Fibroblast of skin of back (primary cell): ENCODE measurements at regions not wholly inside any gene's neighbourhood (a gene's known extent, or its start where the extent isn't known, plus 50 kb on each side); places are given as distances from the start of the nearest gene placed in this dataset.

Experiments used
- DNase-seq: peaks from one replicate; pipeline ENCODE4 v3.0.0-alpha.2; 2013

DNA sequence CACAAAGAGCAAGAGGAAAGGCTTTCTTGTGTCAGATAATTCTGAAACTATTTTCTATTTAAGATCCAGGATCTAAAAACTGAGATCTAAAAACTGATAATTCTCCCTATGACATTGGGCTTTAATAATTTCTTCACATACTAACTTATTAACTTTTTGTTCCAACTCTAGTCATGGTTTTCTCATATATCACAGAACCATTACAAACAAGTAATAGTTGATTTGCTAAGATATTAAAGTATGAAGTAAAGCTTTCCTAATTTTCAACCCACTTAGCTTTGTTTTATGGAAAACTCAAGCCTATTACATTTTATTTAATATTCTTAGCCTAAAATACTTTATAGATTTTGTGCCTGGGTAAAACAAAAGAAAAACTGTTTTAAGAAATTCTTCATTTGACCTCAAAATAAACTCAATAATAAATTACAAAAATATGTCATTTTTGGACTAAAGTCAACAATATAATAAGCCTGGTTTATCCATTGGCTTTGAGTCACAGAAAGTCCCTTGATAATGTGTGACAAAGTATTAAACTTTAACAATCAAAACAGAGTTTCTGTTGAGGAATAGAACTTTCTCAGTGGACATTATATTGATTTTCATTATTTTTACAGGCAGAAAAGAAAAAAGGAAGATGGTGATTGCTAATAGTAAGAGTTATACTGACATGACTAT lies 1142.9 kb upstream of the SORCS1 start:
- DNase-seq, result no peak

DNA sequence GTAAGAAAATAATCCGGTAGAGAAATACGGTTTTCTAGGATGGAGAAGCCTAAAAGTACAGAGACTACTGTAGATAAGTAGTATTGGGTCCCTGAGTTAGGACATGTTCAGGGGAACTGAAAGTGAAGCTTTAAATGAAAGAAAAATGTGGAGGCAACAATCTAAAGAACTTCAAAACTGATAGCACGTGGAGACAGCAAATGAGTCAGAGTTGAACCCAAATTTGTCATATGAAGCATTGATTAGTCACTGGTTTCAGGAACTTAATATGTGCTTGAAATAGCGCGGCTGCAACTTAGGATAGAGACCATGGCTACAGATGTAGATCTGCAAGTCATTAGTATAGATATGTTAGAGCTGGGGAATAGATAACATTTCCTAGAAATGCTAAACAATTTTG lies 1138.6 kb upstream of the SORCS1 start:
- DNase-seq, result peak; percentile 7

DNA sequence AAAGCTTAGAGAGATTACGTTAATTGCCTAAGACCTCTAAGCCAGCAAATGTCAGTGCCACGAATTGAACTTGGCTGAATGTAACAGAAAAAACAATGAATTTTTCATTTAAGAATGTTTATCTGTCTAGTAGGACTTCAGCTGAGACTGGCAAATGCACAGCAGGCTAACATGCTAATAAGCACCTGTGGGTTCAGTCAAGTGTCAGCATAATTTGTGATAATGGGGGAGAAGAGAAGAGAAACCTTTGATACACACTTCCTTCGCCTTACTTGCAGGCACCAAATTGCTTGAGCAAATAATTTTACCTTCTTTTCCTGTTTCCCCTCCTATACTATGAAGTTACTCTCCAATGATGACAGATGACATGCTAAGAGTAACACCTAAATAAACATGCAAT lies 1136.5 kb upstream of the SORCS1 start:
- no peak for DNase-seq

DNA sequence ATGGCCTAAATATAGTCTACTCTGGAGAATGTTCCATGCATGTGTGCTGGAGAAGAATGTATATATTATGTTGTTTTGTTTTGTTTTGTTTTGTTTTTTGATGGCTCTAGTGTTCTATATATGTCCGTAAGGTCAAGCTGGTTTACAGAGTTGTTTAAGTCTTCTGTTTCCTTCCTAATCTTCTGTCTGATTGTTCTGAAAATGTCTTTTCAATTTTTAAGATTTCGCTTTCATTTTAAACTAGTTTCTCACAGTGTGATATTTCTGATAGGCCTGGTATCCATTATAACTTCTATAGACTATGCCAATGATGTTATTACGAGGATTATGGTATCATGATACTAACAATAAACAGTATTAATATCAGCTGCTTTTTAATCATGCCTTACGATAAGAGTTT lies 1126.3 kb upstream of the SORCS1 start:
- DNase-seq, result no peak

DNA sequence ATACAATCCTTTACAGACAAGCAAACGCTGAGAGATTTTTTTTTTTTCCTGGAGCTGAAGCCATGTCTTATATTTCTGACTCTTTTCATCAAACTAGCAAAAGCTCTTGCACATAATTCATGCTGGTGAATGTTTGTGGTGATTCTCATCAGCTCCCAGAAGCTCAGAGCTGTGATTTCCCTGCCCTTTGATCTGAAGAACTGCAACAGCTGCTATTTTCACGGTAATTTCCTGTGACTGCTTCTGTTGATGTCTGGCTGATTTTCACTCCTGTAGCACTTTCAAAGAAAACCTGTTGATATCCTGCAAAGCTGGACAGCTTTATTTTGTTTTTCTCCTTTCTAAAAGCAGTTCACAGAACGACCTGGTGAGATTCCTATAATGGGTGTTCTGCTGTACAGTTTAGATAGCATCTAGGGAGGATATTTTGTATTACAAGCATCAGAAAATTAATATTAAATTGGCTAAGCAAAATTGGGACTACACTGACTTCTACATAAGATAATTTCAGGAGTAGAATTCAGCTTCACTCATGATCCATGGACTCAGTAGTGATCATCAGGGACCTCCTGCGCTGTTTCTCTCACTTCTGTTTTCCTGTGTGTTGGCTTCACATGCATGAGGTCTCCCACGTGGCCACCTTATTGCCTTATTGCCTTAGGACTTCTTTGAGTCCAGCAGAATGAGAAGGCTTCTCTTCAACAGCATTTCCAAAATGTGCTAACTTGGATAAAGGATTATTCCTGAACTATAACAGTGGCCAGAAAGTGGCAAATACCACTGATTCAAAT lies 1111.6 kb upstream of the SORCS1 start:
- no peak for DNase-seq

DNA sequence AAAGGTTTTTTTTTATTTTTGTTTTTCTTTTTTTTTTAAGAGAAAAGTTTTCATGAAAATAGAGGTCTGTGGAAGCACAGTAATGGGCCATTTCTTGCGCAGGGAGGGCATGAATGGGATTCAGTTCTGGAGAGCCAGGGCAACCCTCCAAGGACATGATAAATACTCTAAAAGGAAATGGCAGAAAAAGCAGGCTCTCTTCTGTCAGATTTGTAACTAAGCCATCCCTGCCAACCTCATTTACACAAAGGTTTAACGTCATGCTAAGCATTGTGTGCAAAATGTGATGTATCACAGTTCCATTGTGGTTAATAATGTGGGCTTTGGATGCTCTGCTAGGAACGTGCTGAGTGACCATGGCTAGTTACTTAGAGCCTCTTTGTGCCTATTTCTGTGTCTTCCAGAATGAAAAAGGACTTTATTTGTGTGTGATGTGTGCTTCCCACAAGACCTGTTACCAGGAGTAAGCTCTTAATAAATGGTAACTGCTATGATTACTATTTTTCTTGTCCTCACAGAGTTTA lies 1095.9 kb upstream of the SORCS1 start:
- DNase-seq, result no peak

DNA sequence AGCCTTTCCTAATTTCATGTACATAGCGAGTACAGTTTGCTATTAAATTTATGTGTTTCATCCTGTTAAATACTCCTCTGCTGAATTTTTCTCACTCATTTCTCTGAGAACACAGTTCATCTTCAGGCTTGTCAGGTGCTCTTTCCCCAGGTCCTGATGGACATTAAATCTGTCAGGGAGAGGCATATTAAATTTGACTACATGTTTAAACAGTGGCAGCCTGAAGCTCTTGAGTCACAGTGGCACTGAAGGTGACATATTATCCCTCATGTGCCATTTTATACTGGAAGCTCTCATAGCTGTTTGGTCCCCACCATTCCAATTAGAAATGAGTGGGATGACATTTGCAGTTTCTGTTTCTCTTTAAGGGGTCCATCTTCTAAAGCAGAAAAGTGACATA lies 1089.6 kb upstream of the SORCS1 start:
- DNase-seq, result no peak

DNA sequence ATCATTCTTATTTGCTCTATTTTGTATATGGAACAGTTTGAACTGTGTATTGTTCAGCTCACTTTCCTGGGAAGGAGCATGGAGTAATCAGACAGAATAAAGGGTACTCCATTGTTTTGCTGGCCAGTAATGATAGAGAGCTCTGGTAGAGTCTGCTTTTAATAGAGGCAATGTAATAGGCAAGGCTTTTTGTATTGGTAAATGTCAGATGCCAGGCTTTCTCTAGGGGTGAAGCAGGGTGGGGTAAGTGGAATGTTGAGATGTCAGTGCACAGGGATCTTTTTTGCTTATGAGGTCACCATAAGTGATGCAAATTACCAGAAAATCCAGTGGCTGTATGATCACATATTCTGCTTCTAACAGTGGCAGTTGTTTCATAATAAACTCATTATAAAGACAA lies 1088.3 kb upstream of the SORCS1 start:
- no peak for DNase-seq

DNA sequence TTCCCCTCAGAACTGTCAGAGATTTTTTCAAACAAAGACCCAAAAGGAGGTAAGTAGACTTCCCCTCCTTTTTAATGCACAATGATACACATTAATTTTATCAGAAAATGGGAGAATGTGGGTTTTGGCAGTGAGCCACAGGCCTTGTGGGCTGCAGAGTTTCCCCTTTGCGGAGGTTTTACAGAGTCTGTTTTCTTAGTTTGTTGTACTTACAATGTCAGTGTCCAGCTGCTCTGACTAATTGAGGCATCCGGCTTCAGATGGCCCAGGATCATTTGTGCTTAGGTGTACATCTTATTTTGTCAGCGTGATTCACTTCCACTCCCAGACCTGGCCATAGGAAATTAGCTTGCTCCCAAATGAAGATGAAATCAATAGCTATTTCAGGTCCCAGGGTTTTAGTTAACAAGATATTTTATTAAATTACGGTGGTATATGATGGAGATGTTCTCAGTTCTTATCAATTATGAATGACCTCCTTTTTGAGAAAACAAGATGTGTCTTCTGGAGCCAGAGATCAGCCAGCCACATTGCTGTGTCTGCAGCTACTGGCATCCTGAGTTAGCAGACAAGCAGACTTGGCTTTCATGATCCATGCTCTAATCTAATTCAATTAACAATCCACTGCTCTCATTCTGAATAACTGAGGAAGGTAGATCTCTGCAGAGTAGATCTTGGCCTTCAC lies 1086.6 kb upstream of the SORCS1 start:
- no peak for DNase-seq

DNA sequence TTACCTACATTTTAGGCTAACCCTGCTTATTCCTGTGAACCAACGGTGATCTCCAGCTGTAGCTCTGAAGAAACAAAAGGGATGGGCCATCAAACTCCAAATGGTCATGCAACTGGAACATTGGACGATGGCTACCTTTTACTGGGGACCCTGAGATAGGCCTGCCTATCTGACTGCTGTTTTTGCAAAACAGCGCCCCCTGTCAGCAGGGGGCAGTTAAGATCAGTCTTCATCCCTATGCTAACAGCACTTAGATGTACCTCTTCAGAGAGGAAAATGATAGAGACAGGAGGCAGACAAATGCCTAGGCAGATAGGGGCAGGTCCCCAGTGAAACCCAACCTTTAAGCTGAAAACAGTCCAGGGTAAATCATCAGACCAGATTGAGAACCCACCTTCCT lies 1085.4 kb upstream of the SORCS1 start:
- DNase-seq, result no peak

DNA sequence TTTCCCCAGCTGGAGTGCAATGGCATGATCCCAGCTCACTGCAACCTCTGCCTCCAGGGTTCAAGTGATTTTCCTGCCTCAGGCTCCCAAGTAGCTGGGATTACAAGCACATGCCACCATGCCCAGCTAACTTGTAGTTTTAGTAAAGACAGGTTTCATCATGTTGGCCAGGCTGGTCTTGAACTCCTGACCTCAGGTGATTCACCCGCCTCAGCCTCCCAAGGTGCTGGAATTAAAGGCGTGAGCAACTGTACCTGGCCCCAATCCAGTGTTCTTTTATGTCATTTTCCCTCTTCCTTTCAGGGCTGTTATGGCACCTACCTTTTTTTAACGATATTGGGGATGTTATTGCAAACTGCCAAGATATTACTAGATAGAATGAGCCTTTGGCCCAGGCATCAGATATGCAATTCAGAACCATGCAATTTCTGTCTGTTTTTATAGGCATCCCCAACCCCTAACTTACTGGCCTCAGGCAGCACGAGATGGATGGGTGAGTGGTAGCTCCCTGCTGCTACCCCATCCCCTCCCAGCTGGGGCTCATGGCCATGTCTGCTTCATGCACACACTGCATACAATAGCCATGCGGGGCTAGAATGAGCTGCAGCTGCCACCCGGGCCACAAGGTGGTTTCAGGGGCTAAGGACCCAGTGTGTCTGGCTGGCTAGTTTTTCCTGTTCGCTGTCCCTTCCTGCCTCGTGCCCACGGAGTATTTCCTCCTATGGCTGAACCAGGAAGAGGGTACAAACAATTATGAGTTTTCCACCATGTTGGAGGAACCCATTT lies 1080.1 kb upstream of the SORCS1 start:
- DNase-seq, result no peak

DNA sequence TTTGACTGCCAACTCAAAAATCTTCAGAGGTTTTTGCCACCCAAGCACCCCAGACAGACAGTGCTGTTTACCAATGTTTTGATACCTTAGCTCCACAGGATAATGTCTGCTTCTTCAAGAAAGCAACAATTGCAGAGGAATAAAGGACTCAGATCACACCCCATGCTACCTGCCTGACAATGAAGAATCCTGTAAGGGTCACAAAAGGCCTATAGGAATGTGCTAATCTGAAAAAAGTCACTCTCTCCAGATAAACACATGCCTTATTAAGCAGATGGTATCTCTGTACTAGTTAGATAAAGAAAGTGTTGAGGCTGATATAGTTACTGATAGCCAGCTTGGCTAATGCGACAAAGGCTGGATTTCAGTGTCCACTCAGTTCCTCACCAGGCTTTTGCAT lies 1076.7 kb upstream of the SORCS1 start:
- DNase-seq, result no peak

DNA sequence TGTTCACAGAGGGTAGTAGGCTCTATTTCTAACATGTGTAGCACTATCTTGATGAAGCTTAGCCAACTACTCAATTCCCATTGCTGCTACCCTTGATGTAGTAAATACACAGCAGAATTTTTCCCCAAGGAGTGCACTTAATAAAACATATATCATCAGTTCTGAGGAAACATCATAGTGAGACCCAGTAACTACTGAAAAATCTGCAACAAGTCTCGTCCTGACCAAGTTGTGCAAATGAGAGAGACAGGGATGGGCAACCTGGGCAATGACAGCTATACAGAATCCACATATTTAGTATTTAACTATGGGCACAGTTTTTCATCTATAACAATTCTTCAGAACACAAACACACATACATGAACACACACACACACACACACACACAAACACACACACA lies 1073.8 kb upstream of the SORCS1 start:
- DNase-seq, result no peak

DNA sequence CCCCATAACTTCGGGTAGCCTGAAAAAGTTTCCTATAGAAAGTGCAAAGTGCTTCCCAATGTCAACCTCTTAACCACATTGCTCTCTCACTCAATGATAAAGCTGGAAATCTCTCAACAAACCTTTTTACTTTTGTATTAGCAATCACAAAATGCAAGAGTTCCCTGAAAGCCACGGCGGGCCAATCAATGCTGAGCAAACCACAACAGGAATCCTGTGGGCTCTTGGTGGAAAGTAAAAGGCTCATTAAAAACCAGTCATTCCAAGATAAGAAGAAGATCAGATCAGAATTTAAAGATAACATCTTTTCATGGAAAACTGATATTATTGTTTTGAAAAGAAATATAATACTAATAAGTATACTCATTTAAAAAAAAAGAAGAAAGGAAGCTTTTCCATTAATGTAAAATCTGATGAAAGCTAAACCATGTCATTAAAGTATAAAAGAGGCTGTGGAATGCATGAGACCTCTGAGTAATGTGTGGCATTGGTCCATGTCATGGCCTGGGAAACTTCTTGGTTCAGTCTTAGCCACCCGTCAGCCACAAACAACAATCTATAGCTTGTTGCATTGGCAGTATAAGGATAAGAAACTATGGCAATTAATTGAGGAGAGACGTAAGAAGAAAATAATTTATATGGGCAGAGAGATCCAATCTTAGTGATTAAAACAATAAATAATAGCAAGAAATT lies 1066.1 kb upstream of the SORCS1 start:
- DNase-seq, result no peak

DNA sequence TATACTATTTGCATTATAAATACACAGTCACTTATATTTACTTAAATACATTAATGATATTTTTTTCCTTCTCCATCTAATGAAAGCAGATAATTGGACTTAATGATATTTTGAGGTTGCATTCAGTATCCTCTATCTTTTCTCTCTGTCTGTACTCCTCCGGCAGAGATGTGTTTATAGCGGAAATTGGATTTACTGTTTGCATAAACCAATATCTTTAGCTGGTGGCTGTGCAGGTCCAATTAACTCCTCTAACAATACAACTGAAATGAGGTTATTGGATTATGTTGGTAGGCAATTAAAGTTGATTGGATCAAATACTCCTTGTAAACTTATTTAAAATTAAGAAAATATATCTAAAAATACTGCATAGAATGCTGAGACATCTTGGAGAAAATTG lies 1044.2 kb upstream of the SORCS1 start:
- no peak for DNase-seq

DNA sequence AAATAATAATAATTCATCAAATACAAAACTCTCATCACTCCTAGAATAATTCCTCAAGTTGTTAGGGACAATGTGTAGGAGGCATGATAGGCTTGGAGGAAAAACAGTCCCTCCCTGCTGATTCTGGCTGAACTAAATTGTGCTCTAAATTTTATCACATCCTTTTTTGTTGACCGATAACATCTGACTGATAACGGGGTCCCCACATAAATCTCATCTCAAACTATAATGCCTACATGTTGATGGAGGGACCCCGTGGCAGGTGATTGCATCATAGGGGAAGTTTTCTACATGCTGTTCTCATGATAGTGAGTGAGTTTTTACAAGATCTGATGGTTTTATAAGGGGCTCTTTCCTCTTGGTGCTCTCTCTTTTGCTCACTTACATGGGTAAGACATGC lies 1043.5 kb upstream of the SORCS1 start:
- no peak for DNase-seq

DNA sequence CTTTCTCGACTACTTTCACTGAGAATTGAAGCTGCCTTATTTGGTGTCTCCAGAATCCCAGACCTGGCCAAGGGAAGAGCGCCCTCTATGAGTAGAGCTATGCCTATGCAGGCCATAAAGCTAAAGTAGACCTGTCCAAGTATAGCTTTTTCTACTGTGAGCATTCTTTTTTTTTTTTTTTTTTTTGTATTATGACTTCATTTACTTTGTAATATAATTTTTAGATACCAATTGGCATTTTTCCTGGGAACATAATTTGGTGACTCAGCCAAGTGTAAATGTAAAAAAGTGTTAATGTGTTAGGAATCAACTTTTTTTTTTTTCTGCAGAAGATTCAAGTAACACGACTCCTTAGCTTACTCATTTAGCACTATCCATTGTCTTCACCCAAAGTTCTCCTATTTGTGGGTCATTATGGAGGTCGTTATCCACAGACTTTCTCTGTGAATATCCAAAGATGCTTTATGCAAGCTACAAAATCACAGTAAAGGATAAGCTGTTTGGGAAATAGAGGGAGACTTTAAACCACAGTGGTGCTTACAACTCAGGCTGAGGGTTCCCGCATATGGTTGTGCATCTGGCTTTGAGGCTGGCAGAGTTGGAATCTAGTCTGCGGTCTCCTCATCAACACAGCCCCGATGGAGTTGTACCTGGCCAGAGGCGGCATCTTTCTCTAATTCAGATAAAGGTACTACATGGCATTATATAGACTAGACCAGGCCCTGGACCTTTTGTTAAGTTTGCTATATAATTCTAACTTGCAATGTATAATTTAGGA lies 1040.2 kb upstream of the SORCS1 start:
- DNase-seq, result peak; percentile 31

DNA sequence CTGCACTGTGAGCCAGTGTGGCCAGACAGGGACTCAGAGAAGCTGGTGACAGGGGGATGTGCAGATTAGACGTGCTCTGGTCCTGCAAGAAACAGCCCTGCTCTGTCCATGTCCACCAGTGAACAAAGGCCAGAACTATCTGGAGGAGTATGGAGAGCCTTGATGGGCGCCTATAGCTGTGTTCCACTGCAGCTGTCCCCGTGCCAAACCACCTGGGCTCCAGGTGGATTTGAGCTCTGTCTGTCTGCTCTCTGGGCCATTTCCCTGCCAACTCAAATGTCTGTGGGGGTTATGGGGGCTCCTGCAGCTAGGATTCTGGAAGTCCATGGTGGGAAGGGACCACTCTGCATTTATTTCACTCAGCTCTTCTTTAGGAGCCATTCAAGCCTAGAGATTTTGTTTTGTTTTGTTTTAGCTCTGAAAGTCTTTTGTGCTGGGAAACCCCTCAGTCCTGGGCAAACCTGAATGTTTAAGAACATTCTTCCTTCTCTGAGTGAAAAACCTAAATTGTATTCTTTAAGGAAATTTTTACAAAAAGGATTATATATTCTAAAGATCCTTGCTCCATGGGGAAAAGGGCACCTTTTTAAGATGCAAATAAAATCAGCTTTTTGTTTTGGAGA lies 1039.5 kb upstream of the SORCS1 start:
- DNase-seq, result no peak

DNA sequence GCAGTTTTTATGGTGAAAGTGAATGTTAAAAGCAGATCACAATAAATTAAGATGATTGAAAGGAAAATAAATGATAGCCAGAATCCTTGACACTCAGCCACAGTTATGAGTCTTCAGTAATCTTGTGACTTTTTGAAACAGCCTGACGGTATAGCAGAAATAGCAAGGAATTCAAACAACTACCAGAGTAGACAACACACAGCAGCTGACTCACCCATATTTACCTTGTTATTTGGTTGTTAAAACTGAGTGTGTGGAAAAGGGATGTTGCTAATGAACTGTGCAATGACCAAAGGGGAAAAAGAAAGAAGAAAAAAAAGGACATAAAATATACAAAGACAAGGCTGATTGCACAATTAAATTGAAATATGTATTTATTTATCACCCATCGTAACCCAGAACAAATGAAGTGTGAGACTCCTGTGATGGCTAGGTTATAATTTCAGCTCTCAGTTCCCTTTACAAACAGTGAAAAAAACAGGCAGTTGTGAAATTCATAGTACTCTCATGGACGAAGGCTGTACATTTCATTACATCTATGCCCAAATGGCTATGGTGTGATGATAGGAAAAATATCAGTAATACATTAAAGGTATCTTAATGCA lies 1023.0 kb upstream of the SORCS1 start:
- no peak for DNase-seq

DNA sequence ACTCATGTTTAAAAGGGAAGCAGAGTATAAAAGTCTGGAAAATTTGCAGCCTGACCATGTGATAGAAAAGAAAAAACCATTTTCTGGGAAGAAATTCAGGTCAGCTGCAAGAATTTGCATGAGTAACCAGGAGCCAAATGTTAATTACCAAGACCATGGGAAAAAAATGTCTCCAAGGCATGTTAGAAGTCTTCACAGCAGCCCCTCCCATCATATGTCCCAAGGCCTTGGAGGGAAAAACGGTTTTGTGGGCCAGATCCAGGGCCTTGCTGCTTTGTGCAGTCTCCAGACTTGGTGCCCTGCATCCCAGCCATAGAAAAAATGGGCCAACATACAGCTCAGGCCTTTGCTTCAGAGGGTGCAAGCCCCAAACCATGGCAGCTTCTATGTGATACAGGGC lies 1019.6 kb upstream of the SORCS1 start:
- no peak for DNase-seq
